SK-N-SH (cell line): ENCODE measurements at regions not wholly inside any gene's neighbourhood (a gene's known extent, or its start where the extent isn't known, plus 50 kb on each side); places are given as distances from the start of the nearest gene placed in this dataset.

Experiments
- CTCF ChIA-PET: fragments of 300-600, 350-600 bp; formaldehyde crosslinking; extraction: SDS; loops from one replicate; lab custom pipeline; 2021; lab: Yijun Ruan, JAX
- POLR2A ChIA-PET: fragments of 350-600 bp; sonication (Branson Sonifier 250); formaldehyde crosslinking; extraction: SDS; loops from one replicate; lab custom pipeline; 2020; ENCODE audit warnings: antibody characterized with exemption, inconsistent platforms; lab: Yijun Ruan, JAX
- DNase-seq: peaks from one replicate; pipeline ENCODE4 v3.0.0; 2012
- H2AFZ ChIP-seq: fragments of 200-600 bp; sonication (generic); 2 replicates; pipeline ENCODE4 v1.8.1; 2016; ENCODE audit warnings: antibody characterized with exemption, mild to moderate bottlenecking, low read depth
- H3F3A ChIP-seq: fragments of 200-600 bp; sonication (generic); replicated peaks from 2 replicates; pipeline ENCODE3; 2016; ENCODE audit warnings: antibody characterized with exemption, mild to moderate bottlenecking; ENCODE audit not compliant: insufficient read depth
- H3K27ac ChIP-seq, 2 experiments: fragments of 200-500 bp in 1 of 2; fragments of 200-600 bp in 1 of 2; sonication (Bioruptor generic) in 1 of 2; sonication (generic), shearing (Covaris generic) in 1 of 2; 2 replicates each; pipeline versions ENCODE4 v1.5.1 to v1.6.1; 2014 to 2016; ENCODE audit warnings: low read depth in 2 of 2, inconsistent platforms in 1 of 2, low read length in 1 of 2, mild to moderate bottlenecking in 1 of 2, mixed read lengths in 1 of 2
- H3K27me3 ChIP-seq: fragments of 200-600 bp; sonication (generic), shearing (Covaris generic); 2 replicates; pipeline ENCODE4 v1.6.1; 2016; ENCODE audit warnings: mixed run types; ENCODE audit not compliant: insufficient read depth
- H3K36me3 ChIP-seq, 2 experiments: fragments of 200-500 bp in 1 of 2; fragments of 200-600 bp in 1 of 2; sonication (Bioruptor generic) in 1 of 2; sonication (generic) in 1 of 2; replicated peaks in 1 of 2; 2 replicates each; pipeline versions ENCODE3 to v1.5.1; 2014 to 2016; ENCODE audit warnings: low read length in 1 of 2, mild to moderate bottlenecking in 1 of 2; ENCODE audit not compliant: insufficient read depth in 2 of 2, control insufficient read depth in 1 of 2
- H3K4me1 ChIP-seq, 2 experiments: fragments of 200-500 bp in 1 of 2; fragments of 200-600 bp in 1 of 2; sonication (Bioruptor generic) in 1 of 2; sonication (generic), shearing (Covaris generic) in 1 of 2; 2 replicates each; pipeline versions ENCODE4 v1.5.1 to v1.6.1; 2014 to 2016; ENCODE audit warnings: low read depth in 1 of 2, low read length in 1 of 2, mixed run types in 1 of 2; ENCODE audit not compliant: insufficient read depth in 2 of 2, control insufficient read depth in 1 of 2
- H3K4me2 ChIP-seq: fragments of 200-600 bp; sonication (generic), shearing (Covaris generic); 2 replicates; pipeline ENCODE4 v1.6.1; 2017; ENCODE audit warnings: mixed run types
- H3K4me3 ChIP-seq, 2 experiments: fragments of 200-500 bp in 1 of 2; fragments of 200-600 bp in 1 of 2; sonication (Bioruptor generic) in 1 of 2; sonication (generic), shearing (Covaris generic) in 1 of 2; 2 replicates each; pipeline versions ENCODE4 v1.5.1 to v1.8.1; 2014 to 2016; ENCODE audit warnings: low read depth in 2 of 2, inconsistent platforms in 1 of 2, low read length in 1 of 2, mild to moderate bottlenecking in 1 of 2, mixed read lengths in 1 of 2, moderate library complexity in 1 of 2
- H3K79me2 ChIP-seq: fragments of 200-600 bp; sonication (generic); 2 replicates; pipeline ENCODE4 v1.8.1; 2017; ENCODE audit warnings: mild to moderate bottlenecking; ENCODE audit not compliant: insufficient read depth
- H3K9ac ChIP-seq: fragments of 200-600 bp; sonication (generic); 2 replicates; pipeline ENCODE4 v1.6.1; 2017; ENCODE audit warnings: mixed run types
- H3K9me2 ChIP-seq: fragments of 200-600 bp; sonication (generic); 2 replicates; pipeline ENCODE4 v1.6.1; 2017; ENCODE audit warnings: mixed run types
- H3K9me3 ChIP-seq: fragments of 200-600 bp; sonication (generic); 2 replicates; pipeline ENCODE4 v1.6.1; 2017; ENCODE audit warnings: mixed run types, mild to moderate bottlenecking, moderate library complexity
- H4K20me1 ChIP-seq: fragments of 200-600 bp; sonication (generic); 2 replicates; pipeline ENCODE4 v1.6.1; 2017; ENCODE audit warnings: mild to moderate bottlenecking, mixed run types; ENCODE audit not compliant: insufficient read depth
- ELF1 ChIP-seq: IDR thresholded peaks from 2 replicates; pipeline ENCODE4 v1.4.0; 2012
- EZH2phosphoT487 ChIP-seq: fragments of 200-600 bp; sonication (generic); IDR thresholded peaks from 2 replicates; pipeline ENCODE4 v1.6.1; 2017; ENCODE audit warnings: low read depth, mixed run types, mild to moderate bottlenecking, antibody characterized with exemption, moderate library complexity, borderline replicate concordance
- FOSL2 ChIP-seq: IDR thresholded peaks from 2 replicates; pipeline ENCODE4 v1.4.0; 2012; ENCODE audit warnings: low read depth, mild to moderate bottlenecking, moderate library complexity, borderline replicate concordance
- FOXJ3 ChIP-seq: sonication (generic); formaldehyde crosslinking; IDR thresholded peaks from 2 replicates; pipeline ENCODE4 v1.5.1; 2020; ENCODE audit warnings: mild to moderate bottlenecking, missing genetic modification reagents
- FOXM1 ChIP-seq: IDR thresholded peaks from 2 replicates; pipeline ENCODE4 v1.4.0; 2012; ENCODE audit warnings: low read depth, mild to moderate bottlenecking
- GATA2 ChIP-seq: sonication (generic); formaldehyde crosslinking; IDR thresholded peaks from 2 replicates; pipeline ENCODE4 v1.5.0; 2020; ENCODE audit warnings: mild to moderate bottlenecking, missing genetic modification reagents
- MXI1 ChIP-seq: IDR thresholded peaks from 2 replicates; pipeline ENCODE4 v1.6.1; 2012; ENCODE audit warnings: mild to moderate bottlenecking, low read depth, low read length, improper control_type of control experiment
- NRF1 ChIP-seq: IDR thresholded peaks from 2 replicates; pipeline ENCODE4 v1.6.1; 2012; ENCODE audit warnings: low read depth, mild to moderate bottlenecking, low read length
- POLR2AphosphoS5 ChIP-seq: IDR thresholded peaks from 2 replicates; pipeline ENCODE4 v1.6.1; 2012; ENCODE audit warnings: low read depth, low read length
- RAD21 ChIP-seq: IDR thresholded peaks from 2 replicates; pipeline ENCODE4 v1.6.1; 2012; ENCODE audit warnings: mild to moderate bottlenecking, low read length
- RFX5 ChIP-seq: IDR thresholded peaks from 2 replicates; pipeline ENCODE4 v1.6.1; 2012; ENCODE audit warnings: mild to moderate bottlenecking, improper control_type of control experiment, low read length
- RXRA ChIP-seq: IDR thresholded peaks from 2 replicates; pipeline ENCODE4 v1.4.0; 2012; ENCODE audit warnings: low read depth, mild to moderate bottlenecking, borderline replicate concordance
- SIN3A ChIP-seq: IDR thresholded peaks from 2 replicates; pipeline ENCODE4 v1.6.1; 2012; ENCODE audit warnings: low read depth, mild to moderate bottlenecking, low read length, moderate library complexity, borderline replicate concordance
- SMC3 ChIP-seq: IDR thresholded peaks from 2 replicates; pipeline ENCODE4 v1.6.1; 2012; ENCODE audit warnings: low read depth, low read length, improper control_type of control experiment
- TCF12 ChIP-seq: IDR thresholded peaks from 2 replicates; pipeline ENCODE4 v1.4.0; 2012
- WGBS: methylation state at CpG from one replicate; pipeline ENCODE4 v1.1.6; 2017; ENCODE audit warnings: low lambda C conversion rate; 5-methylcytosine and 5-hydroxymethylcytosine counted together
- TF ChIP-seq, protein P1 (sequence below): IDR thresholded peaks from 2 replicates; pipeline ENCODE4 v1.4.0; 2012; ENCODE audit warnings: low read depth
- TF ChIP-seq, protein P2 (sequence below): IDR thresholded peaks from 2 replicates; pipeline ENCODE4; 2012
- TF ChIP-seq, protein P3 (sequence below): fragments of 200-600 bp; sonication (generic); IDR thresholded peaks from 2 replicates; pipeline ENCODE4 v1.6.1; 2017; ENCODE audit warnings: antibody characterized with exemption, mild to moderate bottlenecking, moderate library complexity
- TF ChIP-seq, protein P4 (sequence below): IDR thresholded peaks from 2 replicates; pipeline ENCODE4 v1.6.1; 2012; ENCODE audit warnings: mild to moderate bottlenecking, low read depth, low read length, moderate library complexity
- TF ChIP-seq, protein P5 (sequence below): IDR thresholded peaks from 2 replicates; pipeline ENCODE4 v1.4.0; 2012; ENCODE audit warnings: low read depth, borderline replicate concordance

DNA sequence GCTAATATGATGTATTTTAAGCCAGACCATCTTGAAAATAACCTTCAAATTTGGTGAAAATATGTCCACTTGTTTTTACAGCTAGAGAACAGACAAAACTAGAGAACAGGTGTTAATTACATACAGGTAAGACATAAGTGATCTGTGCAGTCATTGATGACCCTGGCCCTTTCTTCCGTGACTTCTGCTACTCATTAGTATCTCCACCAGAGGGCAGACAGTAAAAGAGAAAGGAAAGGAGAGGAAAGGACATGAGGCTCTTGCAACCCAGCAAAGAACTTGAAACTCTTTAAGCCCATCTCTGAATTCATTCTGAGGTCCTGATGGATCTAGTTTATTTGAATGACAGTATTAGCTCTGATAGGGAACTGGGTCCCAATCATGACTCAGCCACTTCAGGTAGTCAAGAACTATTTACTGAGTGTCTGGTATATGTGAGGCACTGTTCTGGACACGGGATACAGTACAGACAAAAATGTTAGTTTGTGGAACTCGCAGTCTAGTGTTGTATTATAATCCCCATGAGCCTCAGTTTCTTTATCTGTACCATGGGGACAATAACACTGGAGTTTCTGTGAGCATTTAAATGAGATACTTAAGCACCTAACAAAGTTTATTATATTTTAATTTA is 121.0 kb upstream of the TEX13D start:
- POLR2A ChIA-PET, result no interaction called here
- no peak overlapping the region for H3K27ac ChIP-seq
- no peaks in the 10 kb centered on the region for H3K27me3 ChIP-seq
- no peak overlapping the region for H2AFZ ChIP-seq
- no peak for TF ChIP-seq EZH2phosphoT487
- no peak for TF ChIP-seq RFX5
- TF ChIP-seq, protein P1, sequence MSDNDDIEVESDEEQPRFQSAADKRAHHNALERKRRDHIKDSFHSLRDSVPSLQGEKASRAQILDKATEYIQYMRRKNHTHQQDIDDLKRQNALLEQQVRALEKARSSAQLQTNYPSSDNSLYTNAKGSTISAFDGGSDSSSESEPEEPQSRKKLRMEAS, result no peak
- TF ChIP-seq FOXM1, result no peak
- no peak for TF ChIP-seq GATA2 (CRISPR knock-in tag)
- TF ChIP-seq TCF12, result no peak
- TF ChIP-seq, protein P2, sequence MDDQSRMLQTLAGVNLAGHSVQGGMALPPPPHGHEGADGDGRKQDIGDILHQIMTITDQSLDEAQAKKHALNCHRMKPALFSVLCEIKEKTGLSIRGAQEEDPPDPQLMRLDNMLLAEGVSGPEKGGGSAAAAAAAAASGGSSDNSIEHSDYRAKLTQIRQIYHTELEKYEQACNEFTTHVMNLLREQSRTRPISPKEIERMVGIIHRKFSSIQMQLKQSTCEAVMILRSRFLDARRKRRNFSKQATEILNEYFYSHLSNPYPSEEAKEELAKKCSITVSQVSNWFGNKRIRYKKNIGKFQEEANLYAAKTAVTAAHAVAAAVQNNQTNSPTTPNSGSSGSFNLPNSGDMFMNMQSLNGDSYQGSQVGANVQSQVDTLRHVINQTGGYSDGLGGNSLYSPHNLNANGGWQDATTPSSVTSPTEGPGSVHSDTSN, result no peak
- no peak for TF ChIP-seq NRF1
- TF ChIP-seq RAD21, result peak; percentile 61
- TF ChIP-seq ELF1, result no peak
- TF ChIP-seq MXI1, result no peak
- peak; percentile 56 for TF ChIP-seq SMC3
- no peak for TF ChIP-seq FOXJ3 (CRISPR knock-in tag)
- no peak for TF ChIP-seq SIN3A
- TF ChIP-seq, protein P3, sequence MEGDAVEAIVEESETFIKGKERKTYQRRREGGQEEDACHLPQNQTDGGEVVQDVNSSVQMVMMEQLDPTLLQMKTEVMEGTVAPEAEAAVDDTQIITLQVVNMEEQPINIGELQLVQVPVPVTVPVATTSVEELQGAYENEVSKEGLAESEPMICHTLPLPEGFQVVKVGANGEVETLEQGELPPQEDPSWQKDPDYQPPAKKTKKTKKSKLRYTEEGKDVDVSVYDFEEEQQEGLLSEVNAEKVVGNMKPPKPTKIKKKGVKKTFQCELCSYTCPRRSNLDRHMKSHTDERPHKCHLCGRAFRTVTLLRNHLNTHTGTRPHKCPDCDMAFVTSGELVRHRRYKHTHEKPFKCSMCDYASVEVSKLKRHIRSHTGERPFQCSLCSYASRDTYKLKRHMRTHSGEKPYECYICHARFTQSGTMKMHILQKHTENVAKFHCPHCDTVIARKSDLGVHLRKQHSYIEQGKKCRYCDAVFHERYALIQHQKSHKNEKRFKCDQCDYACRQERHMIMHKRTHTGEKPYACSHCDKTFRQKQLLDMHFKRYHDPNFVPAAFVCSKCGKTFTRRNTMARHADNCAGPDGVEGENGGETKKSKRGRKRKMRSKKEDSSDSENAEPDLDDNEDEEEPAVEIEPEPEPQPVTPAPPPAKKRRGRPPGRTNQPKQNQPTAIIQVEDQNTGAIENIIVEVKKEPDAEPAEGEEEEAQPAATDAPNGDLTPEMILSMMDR, result peak; percentile 74
- TF ChIP-seq FOSL2, result no peak
- TF ChIP-seq RXRA, result no peak
- TF ChIP-seq, protein P4, sequence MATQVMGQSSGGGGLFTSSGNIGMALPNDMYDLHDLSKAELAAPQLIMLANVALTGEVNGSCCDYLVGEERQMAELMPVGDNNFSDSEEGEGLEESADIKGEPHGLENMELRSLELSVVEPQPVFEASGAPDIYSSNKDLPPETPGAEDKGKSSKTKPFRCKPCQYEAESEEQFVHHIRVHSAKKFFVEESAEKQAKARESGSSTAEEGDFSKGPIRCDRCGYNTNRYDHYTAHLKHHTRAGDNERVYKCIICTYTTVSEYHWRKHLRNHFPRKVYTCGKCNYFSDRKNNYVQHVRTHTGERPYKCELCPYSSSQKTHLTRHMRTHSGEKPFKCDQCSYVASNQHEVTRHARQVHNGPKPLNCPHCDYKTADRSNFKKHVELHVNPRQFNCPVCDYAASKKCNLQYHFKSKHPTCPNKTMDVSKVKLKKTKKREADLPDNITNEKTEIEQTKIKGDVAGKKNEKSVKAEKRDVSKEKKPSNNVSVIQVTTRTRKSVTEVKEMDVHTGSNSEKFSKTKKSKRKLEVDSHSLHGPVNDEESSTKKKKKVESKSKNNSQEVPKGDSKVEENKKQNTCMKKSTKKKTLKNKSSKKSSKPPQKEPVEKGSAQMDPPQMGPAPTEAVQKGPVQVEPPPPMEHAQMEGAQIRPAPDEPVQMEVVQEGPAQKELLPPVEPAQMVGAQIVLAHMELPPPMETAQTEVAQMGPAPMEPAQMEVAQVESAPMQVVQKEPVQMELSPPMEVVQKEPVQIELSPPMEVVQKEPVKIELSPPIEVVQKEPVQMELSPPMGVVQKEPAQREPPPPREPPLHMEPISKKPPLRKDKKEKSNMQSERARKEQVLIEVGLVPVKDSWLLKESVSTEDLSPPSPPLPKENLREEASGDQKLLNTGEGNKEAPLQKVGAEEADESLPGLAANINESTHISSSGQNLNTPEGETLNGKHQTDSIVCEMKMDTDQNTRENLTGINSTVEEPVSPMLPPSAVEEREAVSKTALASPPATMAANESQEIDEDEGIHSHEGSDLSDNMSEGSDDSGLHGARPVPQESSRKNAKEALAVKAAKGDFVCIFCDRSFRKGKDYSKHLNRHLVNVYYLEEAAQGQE, result no peak
- TF ChIP-seq POLR2AphosphoS5, result no peak
- TF ChIP-seq, protein P5, sequence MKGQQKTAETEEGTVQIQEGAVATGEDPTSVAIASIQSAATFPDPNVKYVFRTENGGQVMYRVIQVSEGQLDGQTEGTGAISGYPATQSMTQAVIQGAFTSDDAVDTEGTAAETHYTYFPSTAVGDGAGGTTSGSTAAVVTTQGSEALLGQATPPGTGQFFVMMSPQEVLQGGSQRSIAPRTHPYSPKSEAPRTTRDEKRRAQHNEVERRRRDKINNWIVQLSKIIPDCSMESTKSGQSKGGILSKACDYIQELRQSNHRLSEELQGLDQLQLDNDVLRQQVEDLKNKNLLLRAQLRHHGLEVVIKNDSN, result no peak
- TF ChIP-seq, all 33 proteins: peak for 3
- Histone ChIP-seq H4K20me1 (no peaks in the 10 kb centered on the region), H3K9ac (no peak overlapping the region), H3F3A (no peaks in the 10 kb centered on the region), H3K4me3 (no peak overlapping the region), H3K9me3 (no peaks in the 10 kb centered on the region), H3K36me3 (no peaks in the 10 kb centered on the region), H3K4me2 (no peak overlapping the region), H3K9me2 (no peaks in the 10 kb centered on the region), H3K79me2 (no peaks in the 10 kb centered on the region), H3K4me1 (no peaks in the 10 kb centered on the region)
- CTCF ChIA-PET, result interaction anchor here (0.6 to 2.0 kb wide), 4 partner anchors 9 to 876 kb away, joined by 3 to 7 read pairs (median 4); no protein-coding TSS in a partner anchor
- peak; percentile 17 for DNase-seq
- 41% methylated on average over 3 of the region's 3 CpGs for WGBS
